ENCODE measurements at regions not wholly inside any gene's neighbourhood (a gene's known extent, or its start where the extent isn't known, plus 50 kb on each side); places are given as distances from the start of the nearest gene placed in this dataset.

DNA sequence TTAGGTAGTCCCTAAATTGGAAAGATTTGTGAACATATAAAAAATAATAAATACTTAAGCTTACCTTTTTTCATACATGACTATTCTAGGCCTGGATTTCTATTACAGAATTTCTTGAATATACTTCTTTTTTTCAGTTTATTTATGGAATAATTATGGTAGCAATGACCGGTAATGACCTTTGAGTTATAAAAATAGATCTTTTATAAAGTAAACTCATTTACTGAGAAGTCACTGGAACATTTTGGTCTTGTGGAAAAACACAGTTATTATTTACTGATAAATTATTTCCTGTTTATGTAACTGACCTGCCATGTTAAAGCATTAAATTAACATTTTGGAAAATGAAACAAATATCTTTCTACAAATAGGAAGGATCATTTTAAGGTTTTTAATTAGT is 80.4 kb upstream of the RASGEF1B start:
- WGBS (ENCODE audit: insufficient coverage), result no CpG with 5 or more reads among the region's 1 CpG
- TF ChIP-seq, protein P1, sequence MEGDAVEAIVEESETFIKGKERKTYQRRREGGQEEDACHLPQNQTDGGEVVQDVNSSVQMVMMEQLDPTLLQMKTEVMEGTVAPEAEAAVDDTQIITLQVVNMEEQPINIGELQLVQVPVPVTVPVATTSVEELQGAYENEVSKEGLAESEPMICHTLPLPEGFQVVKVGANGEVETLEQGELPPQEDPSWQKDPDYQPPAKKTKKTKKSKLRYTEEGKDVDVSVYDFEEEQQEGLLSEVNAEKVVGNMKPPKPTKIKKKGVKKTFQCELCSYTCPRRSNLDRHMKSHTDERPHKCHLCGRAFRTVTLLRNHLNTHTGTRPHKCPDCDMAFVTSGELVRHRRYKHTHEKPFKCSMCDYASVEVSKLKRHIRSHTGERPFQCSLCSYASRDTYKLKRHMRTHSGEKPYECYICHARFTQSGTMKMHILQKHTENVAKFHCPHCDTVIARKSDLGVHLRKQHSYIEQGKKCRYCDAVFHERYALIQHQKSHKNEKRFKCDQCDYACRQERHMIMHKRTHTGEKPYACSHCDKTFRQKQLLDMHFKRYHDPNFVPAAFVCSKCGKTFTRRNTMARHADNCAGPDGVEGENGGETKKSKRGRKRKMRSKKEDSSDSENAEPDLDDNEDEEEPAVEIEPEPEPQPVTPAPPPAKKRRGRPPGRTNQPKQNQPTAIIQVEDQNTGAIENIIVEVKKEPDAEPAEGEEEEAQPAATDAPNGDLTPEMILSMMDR (IDR thresholded peaks at IDR 0.05), result no peak
- intact Hi-C loops (cut with micrococcal nuclease), result no loop called here
- no peaks in the 10 kb centered on the region for H3K4me1 Mint-ChIP-seq
- no peaks in the 10 kb centered on the region for H3K4me1 ChIP-seq (ENCODE audit: control insufficient read depth, insufficient read depth, low read length)
- H3K27me3 ChIP-seq (ENCODE audit: control insufficient read depth, insufficient read depth, low read length), result no peaks in the 10 kb centered on the region
- no peaks in the 10 kb centered on the region for H3K36me3 Mint-ChIP-seq
- no peak overlapping the region for H3K27ac ChIP-seq (ENCODE audit: low read length)
- H3K27ac Mint-ChIP-seq, result no peak overlapping the region
- H3K9me3 ChIP-seq (ENCODE audit: control insufficient read depth, insufficient read depth, low read length), result no peaks in the 10 kb centered on the region
- no peak overlapping the region for H3K4me3 ChIP-seq (ENCODE audit: low read length)
- no peak for DNase-seq
- ATAC-seq, result no peak
- H3K36me3 ChIP-seq (ENCODE audit: control insufficient read depth, insufficient read depth, low read length), result no peaks in the 10 kb centered on the region
- H3K4me3 Mint-ChIP-seq, result no peak overlapping the region
- peaks cover 2 to 3% of the 10 kb centered on the region in 2 donors for H3K9me3 Mint-ChIP-seq
- H3K27me3 Mint-ChIP-seq (ENCODE audit: low read depth in 2 of 2), result no peaks in the 10 kb centered on the region

DNA sequence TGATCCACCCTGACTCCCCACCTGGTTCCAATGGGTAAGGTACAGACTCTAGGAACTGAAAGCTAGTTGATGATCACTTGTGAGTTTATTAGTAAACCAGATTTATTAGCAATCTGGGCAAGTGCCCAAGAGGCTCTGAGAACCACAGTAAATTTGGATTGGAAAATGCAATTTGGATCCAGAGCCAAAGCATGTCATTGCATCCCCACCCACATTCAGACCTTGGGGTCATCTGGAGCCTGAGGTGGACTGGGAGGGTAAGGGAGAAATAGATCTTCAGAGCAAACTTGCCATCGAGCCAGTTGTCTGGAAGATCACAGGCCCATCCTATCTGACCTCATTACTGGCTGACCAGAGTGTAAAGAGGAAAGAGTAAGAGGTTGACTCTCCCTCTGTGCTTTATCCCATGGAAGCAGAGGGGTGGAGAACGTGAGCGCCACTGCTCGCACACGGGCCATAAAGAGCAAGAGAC is 78.7 kb upstream of the RASGEF1B start:
- TF ChIP-seq, protein P1 (IDR thresholded peaks at IDR 0.05), result no peak
- H3K36me3 Mint-ChIP-seq, result no peaks in the 10 kb centered on the region
- ATAC-seq (no peak), DNase-seq (no peak)
- Histone ChIP-seq H3K36me3 (ENCODE audit: control insufficient read depth, insufficient read depth, low read length) (no peaks in the 10 kb centered on the region), H3K27ac (ENCODE audit: low read length) (no peak overlapping the region), H3K4me3 (ENCODE audit: low read length) (no peak overlapping the region), H3K9me3 (ENCODE audit: control insufficient read depth, insufficient read depth, low read length) (no peaks in the 10 kb centered on the region), H3K27me3 (ENCODE audit: control insufficient read depth, insufficient read depth, low read length) (no peaks in the 10 kb centered on the region), H3K4me1 (ENCODE audit: control insufficient read depth, insufficient read depth, low read length) (no peaks in the 10 kb centered on the region)
- intact Hi-C loops (cut with micrococcal nuclease), result no loop called here
- no peak overlapping the region for H3K4me3 Mint-ChIP-seq
- no peaks in the 10 kb centered on the region for H3K4me1 Mint-ChIP-seq
- peaks cover 2 to 3% of the 10 kb centered on the region in 2 donors for H3K9me3 Mint-ChIP-seq
- H3K27ac Mint-ChIP-seq, result no peak overlapping the region
- H3K27me3 Mint-ChIP-seq (ENCODE audit: low read depth in 2 of 2), result no peaks in the 10 kb centered on the region
- 94% methylated on average over 5 of the region's 5 CpGs for WGBS (ENCODE audit: insufficient coverage)

DNA sequence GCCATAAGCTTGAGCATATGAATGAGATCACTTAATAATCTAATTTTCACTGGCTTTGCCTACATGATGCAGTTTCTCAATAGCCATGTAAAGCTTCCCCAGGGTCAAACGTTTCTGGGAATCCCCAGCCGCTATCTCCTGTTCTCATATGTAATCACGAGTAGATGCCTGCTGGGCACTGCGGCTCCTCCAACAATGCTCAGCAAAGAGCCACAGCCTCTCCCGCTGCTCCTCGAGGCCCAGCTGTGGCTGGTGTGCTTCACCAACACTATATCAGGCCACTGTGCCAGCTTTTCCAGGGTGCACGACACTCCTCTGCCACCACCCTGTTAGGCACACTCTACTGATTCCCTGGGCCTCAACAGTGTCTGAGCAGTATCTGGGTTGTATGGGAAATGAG is 78.3 kb upstream of the RASGEF1B start:
- Histone ChIP-seq H3K4me3 (ENCODE audit: low read length) (no peak overlapping the region), H3K9me3 (ENCODE audit: control insufficient read depth, insufficient read depth, low read length) (no peaks in the 10 kb centered on the region), H3K27me3 (ENCODE audit: control insufficient read depth, insufficient read depth, low read length) (no peaks in the 10 kb centered on the region), H3K27ac (ENCODE audit: low read length) (no peak overlapping the region), H3K4me1 (ENCODE audit: control insufficient read depth, insufficient read depth, low read length) (no peaks in the 10 kb centered on the region), H3K36me3 (ENCODE audit: control insufficient read depth, insufficient read depth, low read length) (no peaks in the 10 kb centered on the region)
- Mint-ChIP-seq H3K4me3 (no peak overlapping the region), H3K4me1 (no peaks in the 10 kb centered on the region), H3K27ac (no peak overlapping the region), H3K36me3 (no peaks in the 10 kb centered on the region), H3K9me3 (peaks cover 2 to 3% of the 10 kb centered on the region in 2 donors), H3K27me3 (ENCODE audit: low read depth in 2 of 2) (no peaks in the 10 kb centered on the region)
- 95% methylated on average over 7 of the region's 7 CpGs for WGBS (ENCODE audit: insufficient coverage)
- no peak for DNase-seq
- TF ChIP-seq, protein P1 (IDR thresholded peaks at IDR 0.05), result no peak
- ATAC-seq, result no peak
- intact Hi-C loops (cut with micrococcal nuclease), result no loop called here

DNA sequence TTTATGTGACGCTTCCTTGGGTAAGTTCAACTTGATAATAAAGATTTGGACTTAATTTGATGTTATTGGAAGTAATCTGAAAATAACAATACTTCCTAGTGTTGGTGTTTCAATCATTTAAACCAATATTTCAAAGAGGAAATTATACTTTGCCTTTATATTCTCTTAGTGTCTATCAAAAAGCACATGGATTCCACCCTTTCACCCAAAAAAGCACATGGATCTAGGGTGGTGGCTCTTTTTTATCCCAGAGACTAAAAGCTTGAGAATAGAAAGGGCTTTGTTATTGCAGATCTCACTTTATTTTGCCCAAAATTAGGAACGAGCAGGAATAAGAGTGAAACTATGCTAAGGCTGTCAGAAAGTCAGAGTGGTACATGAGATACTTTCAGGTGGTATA is 75.1 kb upstream of the RASGEF1B start:
- TF ChIP-seq, protein P1 (IDR thresholded peaks at IDR 0.05), result no peak
- H3K4me3 ChIP-seq (ENCODE audit: low read length), result no peak overlapping the region
- WGBS (ENCODE audit: insufficient coverage), result 83% methylated on average over 2 of the region's 2 CpGs
- DNase-seq (no peak), ATAC-seq (no peak)
- no peaks in the 10 kb centered on the region for H3K9me3 ChIP-seq (ENCODE audit: control insufficient read depth, insufficient read depth, low read length)
- Mint-ChIP-seq H3K9me3 (peaks cover 6 to 8% of the 10 kb centered on the region in 2 donors), H3K36me3 (peaks cover 13% of the 10 kb centered on the region), H3K27ac (no peak overlapping the region), H3K4me3 (no peak overlapping the region), H3K27me3 (ENCODE audit: low read depth in 2 of 2) (peaks cover 0 to 8% of the 10 kb centered on the region in 2 donors), H3K4me1 (no peaks in the 10 kb centered on the region)
- no peaks in the 10 kb centered on the region for H3K4me1 ChIP-seq (ENCODE audit: control insufficient read depth, insufficient read depth, low read length)
- no peaks in the 10 kb centered on the region for H3K27me3 ChIP-seq (ENCODE audit: control insufficient read depth, insufficient read depth, low read length)
- intact Hi-C loops (cut with micrococcal nuclease), result no loop called here
- H3K36me3 ChIP-seq (ENCODE audit: control insufficient read depth, insufficient read depth, low read length), result no peaks in the 10 kb centered on the region
- H3K27ac ChIP-seq (ENCODE audit: low read length), result no peak overlapping the region

All from natural killer cell (primary cell).